Embryonic facial prominence (tissue), 1 donor: ENCODE measurements at regions not wholly inside any gene's neighbourhood (a gene's known extent, or its start where the extent isn't known, plus 50 kb on each side); places are given as distances from the start of the nearest gene placed in this dataset.

Experiments
- DNase-seq: peaks from one replicate; pipeline ENCODE4 v3.0.0-alpha.2; 2016; ENCODE audit errors: extremely low spot score

DNA sequence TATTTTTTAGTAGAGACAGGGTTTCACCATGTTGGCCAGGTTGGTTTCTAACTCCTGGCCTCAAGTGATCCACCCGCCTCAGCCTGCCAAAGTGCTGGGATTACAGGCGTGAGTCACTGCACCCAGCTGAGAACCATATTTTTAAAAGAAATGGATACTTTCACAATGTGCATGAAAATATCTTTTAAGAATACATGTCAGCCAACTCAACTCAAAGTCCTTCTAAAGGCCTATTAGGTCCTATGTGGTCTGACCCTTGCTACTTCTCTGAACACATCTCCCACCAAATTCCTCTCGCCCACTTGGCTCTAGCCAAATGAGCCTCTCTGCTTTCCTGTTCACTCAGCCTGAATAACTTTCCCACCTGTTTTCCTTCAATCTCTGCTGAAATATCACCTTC, 119.6 kb downstream of the MTX2 start:
- DNase-seq: no peak

DNA sequence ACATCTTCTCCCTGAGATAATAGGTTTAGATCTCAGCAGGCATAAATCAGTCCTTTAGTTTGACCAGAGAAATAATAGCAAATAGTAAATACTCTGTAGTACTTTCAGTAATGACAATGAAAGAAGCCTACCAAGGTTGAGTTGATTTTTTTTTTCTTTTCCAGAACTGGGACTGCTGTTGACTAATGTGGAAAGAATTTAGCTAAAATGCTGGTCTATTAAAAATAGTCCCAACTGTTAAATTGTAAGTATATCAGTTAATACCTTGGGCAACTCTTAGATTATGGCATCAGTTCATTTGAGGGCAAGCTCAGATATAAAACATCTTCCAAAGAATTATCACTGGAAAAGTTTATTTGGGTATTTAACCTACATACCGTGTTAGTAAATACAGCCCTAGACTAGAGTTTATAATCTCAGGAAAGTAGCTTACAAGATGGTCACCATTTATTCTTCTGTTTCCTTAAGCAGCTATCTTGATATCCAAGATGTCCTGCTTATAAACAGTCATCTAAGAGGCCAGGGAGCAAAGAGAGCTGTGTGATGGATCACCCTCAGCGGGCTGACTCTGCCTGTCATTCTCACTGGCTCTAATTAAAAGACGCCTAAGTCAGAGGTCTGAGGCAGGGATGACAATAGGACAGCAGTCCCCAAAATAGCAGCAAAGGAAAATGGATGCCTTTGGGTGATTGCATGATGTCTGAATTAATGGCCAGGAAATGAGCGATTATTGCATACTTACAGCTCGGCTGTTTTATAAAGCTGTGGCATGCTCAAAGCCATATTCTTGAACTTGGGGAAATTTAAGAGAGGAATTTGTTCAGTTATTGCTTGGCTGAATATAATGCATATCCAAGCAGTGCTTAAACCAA, 121.3 kb downstream of the MTX2 start:
- DNase-seq: no peak

DNA sequence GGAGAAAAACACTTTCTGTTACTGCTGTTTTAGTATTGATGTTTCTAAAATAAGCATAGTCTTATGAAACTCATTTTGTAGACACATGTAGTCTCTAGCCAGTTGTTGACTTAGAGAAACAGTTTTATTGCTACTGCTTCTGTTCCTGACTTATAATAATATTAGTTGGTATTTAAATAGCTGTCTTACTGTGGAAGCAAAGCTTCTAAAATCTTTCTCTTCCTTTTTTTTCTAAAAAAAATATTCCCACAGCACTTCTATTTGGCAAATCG, 121.8 kb downstream of the MTX2 start:
- DNase-seq: no peak

DNA sequence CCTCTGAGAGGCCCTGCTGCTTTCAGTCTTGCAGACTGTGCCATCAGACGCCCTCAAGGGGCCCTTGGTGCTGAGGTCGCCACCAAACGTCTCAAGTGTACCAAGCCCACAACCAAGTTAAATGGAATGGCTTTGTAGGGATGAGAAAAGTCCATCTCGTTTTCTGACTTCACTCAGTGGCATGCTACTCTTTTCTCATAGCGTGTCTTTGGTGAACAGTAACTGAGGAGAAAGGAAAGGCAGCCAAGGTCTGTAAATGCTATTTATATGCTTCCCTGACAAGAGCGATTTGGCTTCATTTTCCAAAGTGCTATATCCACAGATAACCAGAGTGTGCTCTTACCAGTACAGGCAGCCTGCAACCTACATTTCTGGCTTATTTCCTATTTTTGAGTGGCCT, 123.0 kb downstream of the MTX2 start:
- DNase-seq: no peak

DNA sequence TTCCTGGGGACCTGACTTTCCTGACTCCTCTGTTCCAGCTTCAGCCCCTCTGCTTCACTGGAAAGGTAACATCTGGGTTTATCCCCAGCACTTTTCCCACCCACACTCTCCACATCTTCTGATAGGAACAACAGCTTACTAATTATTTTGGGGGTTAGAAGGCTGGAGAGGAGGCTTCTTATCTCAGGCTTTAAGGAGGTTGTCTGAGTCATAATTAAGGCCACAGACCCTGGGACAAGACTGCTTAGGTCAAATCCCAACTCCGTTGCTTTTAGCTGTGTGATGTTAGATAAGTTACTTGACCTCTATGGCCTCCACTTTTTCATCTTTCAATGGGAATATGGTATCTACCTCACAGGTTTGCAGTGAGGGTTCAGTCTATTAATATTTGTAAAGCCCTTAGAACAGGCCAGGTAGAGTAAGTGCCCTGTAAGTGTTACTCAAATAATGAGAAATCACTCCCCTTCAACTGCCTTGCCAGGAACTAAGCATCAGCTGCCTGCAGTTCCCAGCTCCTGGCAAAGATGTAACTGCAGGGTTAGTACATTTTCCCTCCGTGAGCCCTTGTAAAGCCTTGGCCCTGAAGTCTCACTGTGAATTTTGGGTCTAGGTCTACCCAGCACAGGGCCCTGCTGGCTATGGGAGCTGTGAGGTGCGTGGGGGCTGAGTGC, 123.6 kb downstream of the MTX2 start:
- no peak for DNase-seq

DNA sequence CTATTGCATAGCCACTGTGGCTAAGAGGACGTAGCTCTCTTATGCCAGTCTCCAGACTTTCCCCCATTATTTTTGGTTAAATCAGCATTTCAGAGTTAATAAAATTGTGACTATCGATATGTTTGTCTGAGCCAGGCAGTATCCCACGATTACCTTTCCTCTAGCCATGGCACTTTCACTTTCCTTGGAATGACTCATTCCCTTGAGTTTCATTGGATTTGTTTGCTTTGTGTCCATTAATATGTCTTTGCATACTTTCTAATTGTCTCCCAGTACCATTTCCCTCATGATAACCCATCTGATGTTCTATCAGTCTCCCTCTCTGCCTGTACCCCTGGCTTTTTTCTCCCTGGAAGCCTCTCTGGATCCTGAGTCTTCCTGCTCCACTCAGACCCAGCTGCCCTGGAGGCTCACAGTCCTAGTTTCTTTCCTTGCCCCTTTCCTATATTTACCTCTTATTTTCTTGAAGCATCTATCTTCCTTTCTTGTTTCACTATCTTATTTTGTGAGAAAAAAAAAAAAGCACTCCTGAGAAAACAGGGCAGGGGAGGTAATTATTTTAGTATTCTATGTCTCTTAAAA, 126.1 kb downstream of the MTX2 start:
- DNase-seq: no peak

DNA sequence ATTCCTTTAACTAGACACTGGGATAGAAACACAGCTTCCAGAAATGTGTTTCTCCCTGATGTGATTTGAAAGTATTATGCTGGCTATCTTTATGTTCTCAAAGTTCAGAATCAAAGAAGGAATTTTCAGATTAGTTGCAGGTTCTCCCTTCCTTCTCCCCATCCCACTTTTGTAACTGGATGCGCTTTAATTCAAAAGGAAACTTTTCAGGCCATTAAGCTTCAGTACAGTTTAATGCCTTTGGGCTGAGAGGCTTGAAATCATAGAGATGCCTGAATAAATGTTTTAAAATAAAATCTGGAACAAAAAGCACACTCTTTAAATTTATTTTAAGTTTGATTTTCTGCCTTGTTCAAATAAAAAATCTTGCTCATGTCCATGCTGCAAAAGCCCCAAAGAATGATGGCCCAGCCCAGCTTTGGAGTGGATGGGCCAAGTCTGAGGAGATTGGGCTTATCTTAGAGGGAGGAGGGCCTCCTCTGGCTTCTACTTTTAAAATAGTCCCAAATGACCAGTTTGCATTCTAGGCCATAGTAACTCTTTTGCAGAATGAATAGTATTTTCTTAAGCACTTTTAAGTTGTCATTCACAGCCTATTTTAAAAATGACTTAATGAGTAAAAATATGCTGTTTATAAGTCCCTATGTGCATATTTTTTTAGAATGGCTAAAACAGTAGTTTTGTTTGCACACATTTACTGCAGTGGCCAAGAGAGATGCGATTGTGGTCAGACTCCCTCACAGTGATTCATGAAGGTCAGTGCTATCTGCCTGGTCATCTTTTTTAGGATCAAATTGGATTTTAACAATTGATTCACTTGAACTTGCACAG, 129.2 kb downstream of the MTX2 start:
- DNase-seq: no peak

DNA sequence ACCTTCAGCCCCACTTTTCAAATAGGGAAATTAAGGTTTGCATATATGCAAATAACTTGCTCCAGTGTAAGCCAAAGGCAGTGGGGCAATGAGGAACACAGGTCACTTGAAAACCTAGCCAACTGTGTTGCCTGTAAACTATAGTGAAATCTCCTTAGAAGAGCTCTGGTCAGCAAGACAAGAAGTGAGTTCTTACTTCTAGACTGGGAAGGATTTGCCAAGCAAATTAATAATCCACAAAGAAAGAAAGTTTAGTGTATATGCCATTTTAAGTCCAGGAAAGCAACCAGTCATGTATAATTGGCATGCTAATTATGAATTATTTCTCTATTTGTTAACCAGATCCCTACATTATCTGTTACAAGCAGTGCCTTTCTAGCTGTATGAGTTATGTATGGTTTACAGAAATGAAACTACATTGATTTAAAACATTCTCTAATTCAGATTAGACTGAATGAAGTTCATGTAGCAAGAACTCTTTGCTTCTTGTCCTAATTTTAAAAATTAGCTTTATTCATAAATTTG, 129.9 kb downstream of the MTX2 start:
- DNase-seq: no peak

DNA sequence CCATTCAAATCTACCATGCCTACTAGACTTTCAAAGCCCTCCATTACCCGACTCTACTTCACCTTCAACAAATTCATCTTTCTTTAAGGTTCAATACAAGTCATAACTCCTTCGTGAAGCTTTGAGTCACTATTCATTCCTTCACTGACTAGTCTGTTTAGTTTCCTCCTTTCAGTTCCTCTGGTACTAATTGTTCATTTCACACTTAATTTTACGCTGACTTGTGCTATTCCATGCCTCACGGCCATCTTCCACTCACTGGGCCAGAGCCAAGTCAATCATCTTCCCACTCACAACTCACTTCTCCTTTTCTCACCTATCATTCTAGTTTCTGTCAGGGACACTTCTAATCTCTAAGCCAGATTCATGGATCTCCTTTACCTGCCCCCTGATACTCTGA, 136.2 kb downstream of the MTX2 start:
- no peak for DNase-seq

DNA sequence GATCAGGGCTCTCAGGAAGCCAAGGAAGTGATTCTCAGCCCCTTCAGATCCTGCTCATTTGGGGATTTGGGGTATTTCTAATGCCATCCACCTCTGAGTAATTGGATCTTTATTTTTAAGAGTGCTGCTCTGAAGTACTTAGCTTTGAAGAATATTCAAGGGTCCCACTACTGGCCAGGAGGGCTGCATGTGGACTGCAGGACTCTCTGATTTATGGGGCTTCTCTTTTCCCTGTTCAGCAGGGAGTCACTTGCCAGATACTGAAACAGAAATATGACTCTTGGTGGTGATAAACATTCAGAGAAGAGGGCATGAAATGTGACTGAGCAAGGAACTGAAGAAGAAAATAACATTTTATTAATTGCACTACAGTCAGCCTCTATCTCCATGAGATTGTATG, 138.5 kb downstream of the MTX2 start:
- no peak for DNase-seq

DNA sequence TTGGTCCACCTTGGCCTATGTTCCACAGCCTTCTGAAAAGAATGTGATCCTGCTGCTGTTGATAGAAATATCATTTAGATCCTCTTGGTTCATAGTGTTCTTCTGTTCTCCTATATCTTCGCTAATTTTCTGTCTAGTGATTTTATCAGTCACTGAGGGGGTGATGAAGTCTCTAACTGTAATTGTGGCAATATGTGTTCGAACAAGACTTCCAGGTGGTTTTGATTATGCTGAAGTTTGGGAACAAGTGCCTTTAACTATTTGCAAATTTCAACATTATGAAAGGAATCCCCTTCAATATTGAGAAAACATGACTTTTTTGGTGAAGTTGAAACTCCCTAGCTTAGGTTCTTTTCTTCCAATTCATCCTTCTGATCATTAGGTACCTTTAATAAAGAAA, 140.4 kb downstream of the MTX2 start:
- no peak for DNase-seq

DNA sequence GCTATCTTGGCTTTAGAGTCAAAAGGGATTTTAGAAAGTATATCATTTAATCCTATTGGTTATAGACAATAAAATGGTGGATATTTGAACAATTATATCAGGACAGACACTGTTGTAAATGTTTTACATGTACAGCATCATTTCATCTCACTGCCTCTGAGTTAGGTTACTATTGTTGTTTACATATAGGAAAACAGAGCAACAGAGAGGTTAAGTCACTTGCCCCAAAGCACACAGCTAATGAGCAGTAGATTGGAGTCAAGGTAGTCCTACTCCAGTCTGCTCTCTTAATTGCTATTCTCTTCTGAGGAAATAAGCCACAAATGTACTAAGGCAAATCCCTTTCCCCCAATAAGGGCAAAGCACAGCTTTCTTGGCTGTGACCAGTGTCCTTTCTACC, 142.9 kb downstream of the MTX2 start:
- no peak for DNase-seq

DNA sequence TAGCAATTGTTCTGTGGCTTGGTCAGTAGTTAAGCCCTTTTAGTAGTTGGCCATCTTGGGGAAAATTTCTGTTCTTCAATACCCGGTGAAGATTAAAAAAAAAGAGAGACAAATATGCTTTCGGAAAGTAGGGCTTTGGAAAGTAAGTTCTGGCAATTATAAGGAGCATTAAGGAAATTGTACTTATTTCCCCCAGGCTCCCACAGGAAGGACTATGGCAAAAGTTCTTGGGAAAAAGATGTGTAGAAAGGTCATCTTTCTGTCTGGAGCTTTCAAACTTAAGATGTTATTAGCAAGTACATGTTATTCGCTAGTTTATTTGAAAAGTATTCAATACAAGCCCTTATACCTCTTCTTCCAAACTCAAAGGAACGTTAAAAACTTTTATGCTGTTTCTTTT, 144.5 kb downstream of the MTX2 start:
- no peak for DNase-seq

DNA sequence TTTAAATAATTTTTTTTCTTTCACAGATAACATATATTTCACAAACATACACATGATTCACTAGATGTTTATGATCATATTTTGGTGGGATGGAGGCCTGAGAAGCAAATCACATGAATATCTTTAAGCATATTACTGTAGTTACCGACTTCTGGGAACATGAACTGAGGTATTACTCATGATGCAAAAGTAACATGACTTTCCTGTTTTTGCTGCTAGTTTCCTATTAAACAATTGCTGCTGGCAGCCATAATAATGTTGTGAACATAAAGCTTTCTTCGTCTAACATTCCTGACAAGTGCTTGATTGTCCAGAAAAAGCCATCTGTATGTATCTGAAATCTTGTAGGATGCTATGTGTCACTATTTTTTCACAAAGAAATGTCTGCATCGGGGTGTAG, 145.4 kb downstream of the MTX2 start:
- no peak for DNase-seq

DNA sequence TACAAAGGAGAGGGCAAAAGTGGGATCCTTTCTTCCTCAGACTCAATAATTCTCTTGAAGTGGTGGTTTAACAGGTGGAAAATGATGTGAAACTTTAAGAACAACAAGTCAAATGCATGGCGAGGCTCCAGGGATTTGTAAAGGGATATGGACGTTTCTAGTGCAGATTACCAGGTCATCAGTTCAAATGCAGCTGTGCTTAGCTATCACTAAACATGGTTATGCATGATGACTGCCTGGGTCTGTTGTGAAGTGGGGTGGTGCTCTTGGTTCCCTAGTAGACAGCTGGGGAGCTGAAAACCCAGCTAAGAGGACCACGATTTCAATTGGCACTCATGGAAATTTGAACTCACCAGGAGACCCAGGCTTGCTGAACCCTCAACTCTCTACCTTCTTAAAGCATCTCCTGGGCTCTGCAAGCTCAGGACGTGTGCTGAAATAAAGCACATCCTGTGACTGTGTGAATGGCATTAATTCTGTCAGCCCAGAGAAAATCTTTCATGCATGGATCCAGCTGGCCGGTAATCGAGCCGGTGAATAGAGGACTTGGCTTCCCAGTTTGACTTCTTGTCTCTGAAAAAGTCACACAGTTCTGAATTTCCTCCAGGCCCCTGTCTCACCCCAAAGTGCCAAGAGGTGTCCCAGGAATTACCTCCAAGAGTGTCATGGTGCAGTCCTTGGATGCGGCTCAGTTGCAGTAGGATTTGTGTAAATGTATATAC, 146.1 kb downstream of the MTX2 start:
- DNase-seq: no peak

DNA sequence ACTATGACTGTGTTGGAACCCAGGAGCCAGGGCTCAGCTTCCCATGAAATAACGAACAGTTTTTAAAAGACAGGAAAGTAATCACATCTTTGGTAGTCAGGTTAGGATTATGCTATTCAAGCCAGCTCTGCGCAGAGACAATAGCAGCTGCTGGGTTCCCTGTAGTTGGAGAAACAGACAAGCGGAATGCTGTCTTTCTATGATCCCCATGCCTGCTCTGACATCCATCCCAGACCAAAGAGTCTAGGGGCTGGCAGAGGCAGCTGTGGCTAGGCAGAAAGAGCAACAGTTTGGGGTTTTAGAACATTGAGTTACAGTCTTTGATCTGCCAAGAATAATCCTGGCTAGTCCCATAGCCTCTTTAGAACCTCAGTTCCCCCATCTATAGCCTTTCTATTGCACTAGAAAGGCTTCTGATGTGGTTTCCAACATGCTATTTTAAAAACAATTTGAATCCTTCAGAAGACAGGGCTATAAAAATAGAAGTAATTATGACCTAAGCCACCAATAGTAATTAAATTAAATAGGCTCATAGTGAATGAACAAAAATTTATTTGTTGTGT, 146.8 kb downstream of the MTX2 start:
- no peak for DNase-seq

DNA sequence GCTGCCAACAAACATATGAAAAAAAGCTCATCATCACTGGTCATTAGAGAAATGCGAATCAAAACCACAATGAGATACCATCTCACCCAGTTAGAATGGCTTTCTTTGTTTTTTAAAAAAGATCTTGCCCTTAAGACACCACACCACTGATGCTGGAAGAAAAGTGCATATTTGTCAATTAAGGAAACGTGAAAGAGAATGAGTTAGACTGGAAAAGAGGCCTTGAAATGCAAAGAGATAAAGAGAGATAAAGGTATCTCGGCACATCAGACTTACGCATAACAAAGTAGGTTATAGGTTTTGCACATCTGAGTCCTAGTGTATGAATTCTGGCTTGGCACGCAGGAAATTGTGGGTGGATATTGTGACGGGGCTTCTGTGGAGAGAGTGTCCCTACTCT, 149.5 kb downstream of the MTX2 start:
- no peak for DNase-seq

DNA sequence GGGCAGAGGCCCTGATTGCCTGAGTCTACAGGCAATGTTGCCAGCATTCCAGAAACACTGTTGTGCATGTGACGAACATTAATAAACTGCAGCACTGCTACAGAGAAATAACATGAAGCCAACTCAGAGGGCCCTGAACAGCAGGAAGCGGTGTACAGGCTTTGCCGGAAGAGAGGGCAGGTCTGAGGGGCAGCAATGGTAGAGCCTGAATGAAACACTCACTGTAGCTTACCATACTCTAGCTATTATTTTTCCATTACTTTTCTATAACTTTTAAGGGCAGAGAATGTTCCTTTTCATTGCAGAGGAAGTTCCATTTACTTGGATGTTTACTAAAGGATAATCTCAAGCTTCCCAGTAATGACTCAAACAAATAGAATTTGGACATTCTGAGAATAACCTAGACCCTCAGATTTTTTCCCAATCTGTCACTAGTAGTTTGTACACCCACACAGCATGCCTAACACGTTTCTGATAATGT, 150.4 kb downstream of the MTX2 start:
- no peak for DNase-seq

DNA sequence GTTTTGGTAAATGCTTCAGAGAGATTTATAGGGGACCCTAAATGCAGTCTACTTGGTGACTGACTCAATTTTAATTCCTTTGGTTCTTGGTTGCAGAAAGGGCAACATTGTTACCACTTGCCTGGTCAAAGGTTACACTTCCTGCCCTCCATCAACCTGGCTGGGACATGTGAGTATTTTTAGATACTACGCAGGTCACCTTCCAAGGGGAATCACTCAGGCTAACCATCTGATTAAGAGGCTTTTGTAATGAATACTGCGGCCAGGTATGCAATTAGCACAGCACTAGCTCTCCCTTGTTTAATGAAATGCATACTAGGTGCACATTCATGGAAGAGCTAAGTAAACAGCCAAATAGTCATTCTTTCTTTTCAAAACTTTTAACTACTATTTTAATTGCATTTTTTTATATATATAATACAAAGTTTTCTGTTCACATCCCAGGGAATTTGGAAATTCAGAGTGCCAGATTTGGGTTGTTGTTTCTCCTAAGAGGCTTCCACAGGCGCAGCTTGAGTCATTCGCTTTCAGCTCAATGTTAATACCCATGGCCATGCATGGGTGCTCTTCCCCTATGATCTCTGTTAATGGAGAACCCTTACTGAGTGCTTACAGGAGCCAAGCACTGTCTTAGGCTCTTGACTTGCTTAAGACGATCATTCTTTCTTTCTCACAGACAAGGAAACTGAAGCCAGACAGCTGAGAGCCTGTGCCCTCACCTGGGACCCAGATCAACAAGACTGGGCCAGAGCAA, 152.2 kb downstream of the MTX2 start:
- no peak for DNase-seq

DNA sequence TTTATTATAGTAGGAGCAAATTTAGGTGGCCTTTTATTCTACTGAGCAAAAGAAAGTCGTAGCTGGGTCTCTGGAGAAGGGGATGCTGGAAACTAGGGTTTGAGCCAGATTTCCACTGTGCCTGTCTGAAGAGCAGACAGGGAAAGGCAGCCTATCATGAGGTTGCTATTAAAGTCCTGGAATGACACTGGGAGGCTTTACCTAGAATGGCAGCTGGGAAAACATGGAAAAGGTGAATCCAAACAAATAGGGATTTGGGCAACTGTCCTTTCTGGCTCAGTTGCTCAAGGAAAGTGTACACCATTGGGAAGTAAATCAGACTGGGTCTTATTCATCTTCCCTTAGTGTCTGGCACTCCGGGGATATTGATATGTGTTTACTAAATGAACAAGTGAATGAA, 154.6 kb downstream of the MTX2 start:
- DNase-seq: no peak
